H1 (cell line): ENCODE measurements at regions not wholly inside any gene's neighbourhood (a gene's known extent, or its start where the extent isn't known, plus 50 kb on each side); places are given as distances from the start of the nearest gene placed in this dataset.
"Not testable (repeated sequence)": the region's sequence is repeated elsewhere in the genome, so short reads cannot be mapped to it uniquely, and the experiment has no call there.

ENCODE experiments used
- CTCF ChIA-PET: fragments of 300-600 bp; sonication (Branson Sonifier 250); formaldehyde crosslinking; loops from one replicate; lab custom pipeline; 2021; ENCODE audit not compliant: partially characterized antibody; lab: Charles Lee
- POLR2A ChIA-PET: fragments of 300-600 bp; sonication (Branson Sonifier 250); formaldehyde crosslinking; loops from one replicate; lab custom pipeline; 2021; ENCODE audit warnings: inconsistent platforms; ENCODE audit not compliant: partially characterized antibody; lab: Charles Lee
- DNase-seq, 2 experiments: peaks; one replicate each; pipeline versions ENCODE4 v3.0.0 to v3.0.0-alpha.2; 2010 to 2022; ENCODE audit warnings: low spot score in 2 of 2, low read depth in 1 of 2, mixed read lengths in 1 of 2
- FAIRE-seq: peaks from 2 replicates; lab custom pipeline; 2011; peaks lifted over from hg19 to GRCh38; lab: Jason Lieb, UNC
- H2AFZ ChIP-seq: 2 replicates; pipeline ENCODE4 v1.8.1; 2012; ENCODE audit warnings: low read length, inconsistent platforms
- H2AK5ac ChIP-seq: 2 replicates; pipeline ENCODE4 v1.6.1; 2013; ENCODE audit warnings: low read depth, low read length
- H2BK120ac ChIP-seq: replicated peaks from 2 replicates; pipeline ENCODE3; 2013; ENCODE audit warnings: low read depth, low read length, inconsistent platforms
- H2BK12ac ChIP-seq: 2 replicates; pipeline ENCODE4 v1.6.1; 2013; ENCODE audit warnings: low read depth, low read length
- H2BK15ac ChIP-seq: 2 replicates; pipeline ENCODE4 v1.6.1; 2013; ENCODE audit warnings: low read length
- H2BK20ac ChIP-seq: 2 replicates; pipeline ENCODE4 v1.6.1; 2013; ENCODE audit warnings: low read length
- H2BK5ac ChIP-seq: 2 replicates; pipeline ENCODE4 v1.6.1; 2013; ENCODE audit warnings: low read depth, low read length
- H3K14ac ChIP-seq: 2 replicates; pipeline ENCODE4 v1.6.1; 2013; ENCODE audit warnings: inconsistent platforms; ENCODE audit not compliant: insufficient read length
- H3K18ac ChIP-seq: 2 replicates; pipeline ENCODE4 v1.6.1; 2013; ENCODE audit warnings: low read length; ENCODE audit errors: extremely low read depth
- H3K23ac ChIP-seq: 2 replicates; pipeline ENCODE4 v1.6.1; 2013; ENCODE audit warnings: inconsistent platforms; ENCODE audit not compliant: insufficient read length
- H3K23me2 ChIP-seq: 2 replicates; pipeline ENCODE4 v1.6.1; 2013; ENCODE audit warnings: low read depth, low read length
- H3K27ac ChIP-seq: 2 replicates; pipeline ENCODE4 v1.6.1; 2011; ENCODE audit warnings: low read depth, low read length, inconsistent platforms
- H3K27me3 ChIP-seq, 4 experiments: replicated peaks in 1 of 4; 1 replicate in 1 of 4; 2 replicates in 3 of 4; pipeline versions ENCODE4 v1.6.1 to v1.8.1; 2011 to 2013; ENCODE audit warnings: low read length in 3 of 4, mild to moderate bottlenecking in 3 of 4, inconsistent platforms in 2 of 4, mixed read lengths in 2 of 4, moderate library complexity in 1 of 4; ENCODE audit not compliant: control insufficient read depth in 3 of 4, insufficient read depth in 3 of 4; ENCODE audit errors: extremely low read depth in 1 of 4
- H3K36me3 ChIP-seq, 4 experiments: 2 replicates each; pipeline versions ENCODE4 v1.6.1 to v1.8.1; 2011 to 2013; ENCODE audit warnings: mild to moderate bottlenecking in 4 of 4, low read length in 3 of 4, moderate library complexity in 2 of 4, control low read depth in 1 of 4, inconsistent platforms in 1 of 4; ENCODE audit not compliant: insufficient read depth in 4 of 4, control insufficient read depth in 2 of 4
- H3K4ac ChIP-seq: replicated peaks from 2 replicates; pipeline ENCODE3; 2013; ENCODE audit warnings: low read length, low read depth, mixed read lengths, inconsistent platforms; ENCODE audit not compliant: insufficient read length
- H3K4me1 ChIP-seq, 4 experiments: replicated peaks in 1 of 4; 1 replicate in 1 of 4; 2 replicates in 3 of 4; pipeline versions ENCODE4 v1.6.1 to v1.8.1; 2011 to 2013; ENCODE audit warnings: low read length in 3 of 4, inconsistent platforms in 2 of 4, mixed read lengths in 1 of 4; ENCODE audit not compliant: insufficient read depth in 4 of 4, control insufficient read depth in 3 of 4
- H3K4me2 ChIP-seq, 2 experiments: 2 replicates each; pipeline versions ENCODE4 v1.6.1 to v1.8.1; 2011 to 2013; ENCODE audit warnings: low read depth in 2 of 2, low read length in 2 of 2, control low read depth in 1 of 2, inconsistent platforms in 1 of 2, mild to moderate bottlenecking in 1 of 2; ENCODE audit not compliant: insufficient read depth in 1 of 2
- H3K4me3 ChIP-seq, 4 experiments: fragments of 200-600, 300-600 bp in 1 of 4; sonication (generic), shearing (Covaris generic), sonication (Bioruptor Twin) in 1 of 4; 2 replicates each; pipeline versions ENCODE4 v1.5.1 to v1.8.1; 2011 to 2016; ENCODE audit warnings: low read length in 4 of 4, low read depth in 3 of 4, control low read depth in 2 of 4, inconsistent platforms in 2 of 4, mild to moderate bottlenecking in 2 of 4, mixed read lengths in 1 of 4, moderate library complexity in 1 of 4; ENCODE audit not compliant: insufficient read depth in 2 of 4; ENCODE audit errors: extremely low read depth in 1 of 4
- H3K56ac ChIP-seq: replicated peaks from 2 replicates; pipeline ENCODE3; 2013; ENCODE audit warnings: low read depth, mild to moderate bottlenecking, mixed read lengths, low read length, inconsistent platforms; ENCODE audit not compliant: insufficient read length
- H3K79me1 ChIP-seq: 2 replicates; pipeline ENCODE4 v1.6.1; 2013; ENCODE audit warnings: low read depth, low read length, control low read depth
- H3K79me2 ChIP-seq, 2 experiments: 2 replicates each; pipeline versions ENCODE4 v1.6.1 to v1.8.1; 2012 to 2013; ENCODE audit warnings: low read length in 2 of 2, mild to moderate bottlenecking in 2 of 2, inconsistent platforms in 1 of 2; ENCODE audit not compliant: insufficient read depth in 2 of 2, control insufficient read depth in 1 of 2
- H3K9ac ChIP-seq, 4 experiments: replicated peaks in 1 of 4; 1 replicate in 1 of 4; 2 replicates in 3 of 4; pipeline versions ENCODE4 v1.6.1 to v1.8.1; 2011 to 2013; ENCODE audit warnings: low read depth in 3 of 4, low read length in 3 of 4, control low read depth in 2 of 4, mild to moderate bottlenecking in 2 of 4, moderate library complexity in 2 of 4, inconsistent platforms in 1 of 4; ENCODE audit errors: extremely low read depth in 1 of 4
- H3K9me3 ChIP-seq, 2 experiments: 2 replicates each; pipeline versions ENCODE4 v1.6.1 to v1.8.1; 2012 to 2013; ENCODE audit warnings: mild to moderate bottlenecking in 2 of 2, moderate library complexity in 2 of 2, control low read depth in 1 of 2, inconsistent platforms in 1 of 2, low read depth in 1 of 2, low read length in 1 of 2, mixed read lengths in 1 of 2; ENCODE audit not compliant: insufficient read depth in 2 of 2
- H4K20me1 ChIP-seq, 2 experiments: replicated peaks in 1 of 2; 2 replicates each; pipeline versions ENCODE3 to v1.8.1; 2011 to 2013; ENCODE audit warnings: inconsistent platforms in 2 of 2, low read length in 2 of 2, mild to moderate bottlenecking in 1 of 2; ENCODE audit not compliant: insufficient read depth in 2 of 2, control insufficient read depth in 1 of 2
- H4K5ac ChIP-seq: 2 replicates; pipeline ENCODE4 v1.6.1; 2013; ENCODE audit warnings: low read length, low read depth, mixed read lengths, inconsistent platforms; ENCODE audit not compliant: insufficient read length
- H4K8ac ChIP-seq: 2 replicates; pipeline ENCODE4 v1.8.0; 2013; ENCODE audit warnings: mild to moderate bottlenecking, moderate library complexity, low read length, inconsistent platforms; ENCODE audit not compliant: insufficient read depth; ENCODE audit errors: extremely low read depth
- H4K91ac ChIP-seq: replicated peaks from 2 replicates; pipeline ENCODE3; 2013; ENCODE audit warnings: low read length, mixed read lengths, inconsistent platforms; ENCODE audit not compliant: insufficient read length
- WGBS, 2 experiments: shearing (Covaris generic) in 1 of 2; methylation state at CpG; one replicate each; pipeline versions ENCODE4 v1.1.6 to v1.1.7; 2013 to 2015; ENCODE audit warnings: low lambda C conversion rate in 2 of 2, mixed read lengths in 2 of 2, inconsistent platforms in 1 of 2, low coverage in 1 of 2, missing lambda C conversion rate in 1 of 2; ENCODE audit not compliant: insufficient replicate concordance in 2 of 2, insufficient coverage in 1 of 2, insufficient read length in 1 of 2; ENCODE audit errors: extremely low coverage in 1 of 2, missing lambda C conversion rate in 1 of 2; 5-methylcytosine and 5-hydroxymethylcytosine counted together

DNA sequence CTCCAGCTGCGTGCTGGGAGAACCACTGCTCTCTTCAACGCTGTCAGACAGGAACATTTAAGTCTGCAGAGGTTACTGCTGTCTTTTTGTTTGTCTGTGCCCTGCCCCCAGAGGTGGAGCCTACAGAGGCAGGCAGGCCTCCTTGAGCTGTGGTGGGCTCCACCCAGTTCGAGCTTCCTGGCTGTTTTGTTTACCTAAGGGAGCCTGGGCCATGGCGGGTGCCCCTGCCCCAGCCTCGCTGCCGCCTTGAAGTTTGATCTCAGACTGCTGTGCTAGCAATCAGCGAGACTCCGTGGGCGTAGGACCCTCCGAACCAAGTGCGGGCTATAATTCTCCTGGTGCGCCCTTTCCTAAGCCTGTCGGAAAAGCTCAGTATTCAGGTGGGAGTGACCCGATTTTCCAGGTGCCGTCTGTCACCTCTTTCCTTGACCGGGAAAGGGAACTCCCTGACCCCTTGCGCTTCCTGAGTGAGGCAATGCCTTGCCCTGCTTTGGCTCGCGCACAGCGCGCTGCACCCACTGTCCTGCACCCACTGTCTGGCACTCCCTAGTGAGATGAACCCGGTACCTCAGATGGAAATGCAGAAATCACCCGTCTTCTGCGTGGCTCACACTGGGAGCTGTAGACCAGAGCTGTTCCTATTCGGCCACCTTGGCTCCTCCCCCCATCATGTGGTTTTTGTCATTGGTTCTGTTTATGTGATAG, 130.0 kb downstream of the LEPR start:
- H4K20me1 ChIP-seq, H3K27ac ChIP-seq, H3K79me2 ChIP-seq, H2BK20ac ChIP-seq, H2BK12ac ChIP-seq, H3K14ac ChIP-seq, H3K4me1 ChIP-seq, H3K79me1 ChIP-seq, H2AK5ac ChIP-seq, H2BK120ac ChIP-seq, H3K23ac ChIP-seq, H3K9ac ChIP-seq, H3K9me3 ChIP-seq, H3K4ac ChIP-seq, H2BK15ac ChIP-seq, FAIRE-seq, H3K36me3 ChIP-seq, POLR2A ChIA-PET, H3K27me3 ChIP-seq, H3K56ac ChIP-seq, H2BK5ac ChIP-seq, H4K91ac ChIP-seq, H3K23me2 ChIP-seq, H3K18ac ChIP-seq, H4K5ac ChIP-seq, H2AFZ ChIP-seq, H4K8ac ChIP-seq: not testable (repeated sequence)
- H3K4me2 ChIP-seq: peak overlapping the region; percentile 62 to 69
- WGBS, 2 experiments: 6% methylated on average over 25 of the region's 25 CpGs; no CpG with 5 or more reads in 1 of the 2 experiments
- CTCF ChIA-PET: interaction anchor here (1.2 to 2.2 kb wide), 2 partner anchors 91 to 314 kb away, joined by 4 to 5 read pairs; no protein-coding TSS in a partner anchor
- H3K4me3 ChIP-seq: peak overlapping the region; percentile 45 to 60 (median 52)
- peak in 1 of 2 experiments; percentile 74 for DNase-seq

DNA sequence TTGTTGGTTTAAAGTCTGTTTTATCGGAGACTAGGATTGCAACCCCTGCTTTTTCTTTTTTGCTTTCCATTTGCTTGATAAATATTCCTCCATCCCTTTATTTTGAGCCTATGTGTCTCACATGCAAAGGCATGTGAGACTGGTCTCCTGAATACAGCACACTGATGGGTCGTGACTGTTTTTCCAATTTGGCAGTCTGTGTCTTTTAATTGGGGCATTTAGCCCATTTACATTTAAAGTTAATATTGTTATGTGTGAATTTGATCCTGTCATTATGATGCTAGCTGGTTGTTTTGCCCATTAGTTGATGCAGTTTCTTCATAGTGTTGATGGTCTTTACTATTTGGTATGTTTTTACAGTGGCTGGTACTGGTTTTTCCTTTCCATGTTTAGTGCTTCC, 132.0 kb downstream of the LEPR start:
- FAIRE-seq, H3K14ac ChIP-seq, DNase-seq, H3K36me3 ChIP-seq, H2BK20ac ChIP-seq, H3K4me2 ChIP-seq, H3K18ac ChIP-seq, CTCF ChIA-PET, H2AFZ ChIP-seq, H3K56ac ChIP-seq, H3K27ac ChIP-seq, H3K79me1 ChIP-seq, H2BK15ac ChIP-seq, H2BK120ac ChIP-seq, H4K8ac ChIP-seq, H3K27me3 ChIP-seq, POLR2A ChIA-PET, H3K79me2 ChIP-seq, H3K9me3 ChIP-seq, H3K4me3 ChIP-seq, H3K4ac ChIP-seq, H3K23me2 ChIP-seq, H2BK12ac ChIP-seq, H4K91ac ChIP-seq, H3K4me1 ChIP-seq, H4K20me1 ChIP-seq, H2AK5ac ChIP-seq, H3K9ac ChIP-seq, H4K5ac ChIP-seq, H2BK5ac ChIP-seq, H3K23ac ChIP-seq: not testable (repeated sequence)
- WGBS, 2 experiments: 83% methylated on average over 2 of the region's 2 CpGs; no CpG with 5 or more reads in 1 of the 2 experiments
